ACHN (cell line): ENCODE measurements at regions not wholly inside any gene's neighbourhood (a gene's known extent, or its start where the extent isn't known, plus 50 kb on each side); places are given as distances from the start of the nearest gene placed in this dataset.
A peak's percentile ranks its signal among the peaks of the same experiment; 100 is the strongest.
"Not testable (repeated sequence)": the region's sequence is repeated elsewhere in the genome, so short reads cannot be mapped to it uniquely, and the experiment has no call there.

Source experiments
- DNase-seq: peaks from one replicate; pipeline ENCODE4 v3.0.0-alpha.2; 2015
- in situ Hi-C: cut with HindIII; loops from 2 replicates; pipeline ENCODE4 v1.10.0; 2017; ENCODE audit warnings: low sequenced_read_pairs, low pct_ligation_motif_present, low pct_unique_long_range_greater_than_20kb

- in situ Hi-C loops, result no loop called here
- DNase-seq, result no peak
Measured at GRCh38 chr3:72171946-72172345, 387.0 kb upstream of the PROK2 start.

- in situ Hi-C loops, result no loop called here
- no peak for DNase-seq
Measured at GRCh38 chr3:72171463-72171881, 386.5 kb upstream of the PROK2 start.

- no peak for DNase-seq
- in situ Hi-C loops, result no loop called here
Measured at GRCh38 chr3:72169561-72170472, 384.9 kb upstream of the PROK2 start.

- DNase-seq, result no peak
- in situ Hi-C loops, result no loop called here
Measured at GRCh38 chr3:72169120-72169519, 384.2 kb upstream of the PROK2 start.

GRCh38 chr3:72165808-72166207, 380.9 kb upstream of the PROK2 start:
- DNase-seq, result no peak
- in situ Hi-C loops, result no loop called here

- DNase-seq, result no peak
- in situ Hi-C loops, result no loop called here
Measured at GRCh38 chr3:72165317-72165716, 380.4 kb upstream of the PROK2 start.

- DNase-seq, result no peak
- in situ Hi-C loops, result no loop called here
Measured at GRCh38 chr3:72164635-72164978, 379.7 kb upstream of the PROK2 start.

GRCh38 chr3:72163809-72164634, 379.1 kb upstream of the PROK2 start:
- in situ Hi-C loops, result no loop called here
- no peak for DNase-seq

GRCh38 chr3:72162649-72163184, 377.8 kb upstream of the PROK2 start:
- DNase-seq, result no peak
- in situ Hi-C loops, result no loop called here

GRCh38 chr3:72161881-72162595, 377.1 kb upstream of the PROK2 start:
- DNase-seq, result peak; percentile 29
- in situ Hi-C loops, result no loop called here

- DNase-seq, in situ Hi-C loops: not testable (repeated sequence)
Measured at GRCh38 chr3:72161285-72161684, 376.3 kb upstream of the PROK2 start.

GRCh38 chr3:72160351-72160750, 375.4 kb upstream of the PROK2 start:
- in situ Hi-C loops, result no loop called here

GRCh38 chr3:72159487-72159886, 374.5 kb upstream of the PROK2 start:
- in situ Hi-C loops, result no loop called here
- DNase-seq, result no peak

More at GRCh38 chr3:72160351-72160750, 375.4 kb upstream of the PROK2 start:
- no peak for DNase-seq

GRCh38 chr3:72158639-72159326, 373.8 kb upstream of the PROK2 start:
- in situ Hi-C loops, result no loop called here
- DNase-seq, result no peak

- DNase-seq, result no peak
- in situ Hi-C loops, result no loop called here
Measured at GRCh38 chr3:72157748-72158638, 373.0 kb upstream of the PROK2 start.

GRCh38 chr3:72155391-72156064, 370.6 kb upstream of the PROK2 start:
- no peak for DNase-seq
- in situ Hi-C loops, result no loop called here
